HG02943 (cell line): ENCODE measurements at regions not wholly inside any gene's neighbourhood (a gene's known extent, or its start where the extent isn't known, plus 50 kb on each side); places are given as distances from the start of the nearest gene placed in this dataset.
"Not testable (repeated sequence)": the region's sequence is repeated elsewhere in the genome, so short reads cannot be mapped to it uniquely, and the experiment has no call there.

ENCODE experiments used
- ATAC-seq: cut with Tn5 transposase; IDR thresholded peaks from one replicate; pipeline ENCODE4 v1.9.1; 2021; ENCODE audit warnings: mild to moderate bottlenecking, low read depth, moderate library complexity; ENCODE audit not compliant: unreplicated experiment

DNA sequence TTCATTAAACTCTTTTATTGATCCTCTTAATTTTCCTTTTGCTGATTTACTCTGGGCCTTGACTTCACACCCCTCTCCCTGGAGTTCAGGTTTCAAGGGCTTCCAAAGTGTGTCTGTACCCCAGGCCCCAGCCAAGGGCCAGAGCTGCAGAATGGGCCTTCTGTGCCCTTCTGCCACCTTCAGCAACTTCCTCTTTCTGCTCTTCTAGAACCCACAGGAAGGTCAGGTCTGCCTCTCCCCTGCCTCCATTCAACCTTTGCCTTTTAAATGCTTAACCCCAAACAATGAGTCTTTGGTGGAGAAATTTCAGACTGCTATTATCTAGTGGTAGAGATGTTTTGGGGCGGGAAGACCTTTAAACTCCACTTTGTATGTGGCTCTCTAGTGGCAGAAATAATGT is 63.1 kb downstream of the TSN start:
- ATAC-seq, result no peak

- no peak for ATAC-seq
Observed at GRCh38 chr2:121819846-121820245, 64.4 kb downstream of the TSN start.

- no peak for ATAC-seq
Observed at GRCh38 chr2:121821476-121822158, 66.2 kb downstream of the TSN start.

- no peak for ATAC-seq
Observed at GRCh38 chr2:121824264-121824663, 68.8 kb downstream of the TSN start.

DNA sequence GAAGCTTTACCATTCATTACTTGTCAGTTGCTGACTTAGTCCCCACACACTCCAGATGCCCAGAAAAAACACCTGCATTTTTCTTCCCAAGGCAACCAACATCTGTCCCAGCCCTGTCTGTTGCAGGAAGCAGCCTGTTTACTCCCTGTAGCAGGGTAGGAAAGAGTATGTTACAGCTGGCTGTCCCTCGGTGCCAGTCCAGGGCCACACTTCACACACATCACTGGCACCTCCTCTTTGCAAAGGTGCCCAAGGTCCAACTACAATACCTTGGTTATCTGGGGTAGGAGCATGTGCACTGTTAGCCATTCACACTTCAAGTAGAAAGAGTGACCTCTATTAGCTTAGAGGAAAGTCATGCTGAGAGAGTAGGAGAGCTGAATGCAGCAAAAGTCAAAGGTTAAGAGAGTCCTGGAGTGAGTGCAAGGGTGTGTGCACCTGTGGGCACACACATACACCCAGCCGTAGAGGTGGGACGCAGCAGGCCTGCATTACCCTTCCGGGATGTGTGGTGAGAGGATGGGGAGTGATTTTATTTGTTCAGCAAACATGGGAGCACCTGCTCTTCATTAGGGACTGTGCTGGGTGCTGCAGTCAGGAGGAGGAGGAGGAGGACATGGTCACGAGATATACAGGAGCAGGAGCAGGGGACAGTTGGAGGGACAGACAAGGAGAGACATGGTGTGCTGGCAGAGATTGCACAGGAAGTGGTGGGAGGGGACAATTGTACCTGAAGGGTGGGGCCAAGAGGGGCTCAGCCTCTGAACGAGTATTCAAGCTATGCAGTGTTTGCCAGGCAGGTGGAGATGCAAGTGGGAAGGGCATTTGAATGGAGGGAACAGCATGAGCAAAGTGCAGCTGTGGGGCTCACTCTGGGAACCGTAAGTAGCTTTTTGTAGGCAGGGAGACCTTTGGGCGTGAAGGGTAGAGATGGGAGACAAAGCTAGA is 69.8 kb downstream of the TSN start:
- no peak for ATAC-seq

- no peak for ATAC-seq
Observed at GRCh38 chr2:121826036-121826435, 70.6 kb downstream of the TSN start.

GRCh38 chr2:121828281-121828731 is 72.9 kb downstream of the TSN start:
- no peak for ATAC-seq

GRCh38 chr2:121830809-121831208 is 75.4 kb downstream of the TSN start:
- ATAC-seq, result no peak

DNA sequence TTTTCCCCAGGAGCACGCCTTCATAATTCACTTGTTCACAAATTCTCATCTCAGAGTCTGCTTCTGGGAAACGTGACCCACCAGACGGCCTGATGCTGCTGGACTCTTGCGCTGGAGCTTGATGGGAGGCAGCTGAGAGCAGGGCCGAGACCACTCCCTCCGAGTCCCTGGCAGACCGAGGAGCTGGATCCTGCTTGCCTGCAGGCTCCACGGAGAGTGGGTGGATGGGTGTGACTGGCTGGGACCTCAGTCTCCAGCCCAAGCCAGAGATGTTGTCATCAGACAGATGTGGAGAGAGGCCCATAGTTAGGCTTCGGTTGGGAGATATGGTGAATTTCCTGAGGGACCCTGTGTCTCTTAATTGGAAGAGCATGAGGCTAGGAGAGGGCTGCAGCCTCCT is 76.4 kb downstream of the TSN start:
- no peak for ATAC-seq

DNA sequence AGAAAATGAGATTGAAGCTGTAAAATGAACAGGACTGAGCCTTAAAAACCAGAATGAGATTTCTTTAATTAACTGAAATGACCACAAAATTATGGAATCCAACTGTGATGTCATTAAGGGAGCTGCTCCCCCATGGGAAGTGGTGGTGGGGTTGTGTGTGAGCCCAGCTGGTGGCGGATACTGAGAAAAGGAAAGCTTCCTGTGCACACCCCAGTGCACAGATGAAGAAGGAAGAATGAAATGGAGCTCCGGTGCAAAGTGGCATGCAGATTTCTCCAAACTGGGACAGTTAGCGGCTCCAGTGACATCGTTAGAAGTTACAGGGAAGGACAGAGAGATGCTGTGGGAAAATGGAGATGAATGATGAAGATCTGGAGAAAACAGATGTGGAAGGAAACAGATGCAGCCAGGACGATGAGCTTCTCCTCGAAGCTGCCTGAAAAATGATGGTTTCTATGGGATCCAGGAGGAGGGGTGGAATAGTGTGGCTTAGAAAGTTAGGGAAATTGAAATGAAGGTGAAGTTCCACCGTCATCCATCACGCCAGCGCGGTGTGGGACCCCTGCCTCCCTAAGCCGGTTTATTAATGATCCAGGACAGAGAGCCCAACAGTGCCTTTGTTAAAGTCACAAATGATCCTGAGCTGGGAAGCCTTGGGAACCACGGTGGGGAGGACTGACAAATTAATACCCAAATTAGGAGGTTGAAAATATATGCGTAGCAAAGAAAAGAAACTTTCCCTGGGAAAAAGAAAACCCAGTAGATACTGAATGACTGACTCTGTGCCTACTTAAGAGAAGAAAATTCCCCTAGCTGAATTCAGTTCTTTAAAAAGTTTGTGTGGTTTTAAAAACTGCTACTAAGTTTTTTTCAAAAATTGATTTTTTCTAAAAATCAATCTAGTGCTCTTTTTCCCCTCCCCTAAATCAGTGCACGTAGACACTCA is 77.2 kb downstream of the TSN start:
- no peak for ATAC-seq

- no peak for ATAC-seq
Observed at GRCh38 chr2:121833358-121833723, 77.9 kb downstream of the TSN start.

DNA sequence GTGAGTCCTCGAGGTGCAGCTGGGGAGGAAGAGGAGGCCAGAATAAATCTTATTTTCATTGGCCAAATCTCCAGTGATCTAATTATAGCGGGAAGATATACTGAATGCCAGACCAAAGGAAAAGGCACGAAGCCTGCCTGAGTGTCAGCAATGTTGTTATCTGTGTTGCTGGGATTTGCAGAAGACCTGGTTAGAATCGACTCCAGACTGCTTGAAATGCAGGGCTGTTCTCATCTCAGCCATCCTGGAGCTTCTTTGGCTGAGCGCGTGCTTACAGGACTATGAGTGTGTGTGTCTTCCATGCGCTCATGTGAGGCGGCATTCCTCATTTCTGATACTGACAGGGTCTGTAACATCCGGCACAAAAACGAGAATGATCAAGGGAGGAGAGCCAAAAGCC is 81.2 kb downstream of the TSN start:
- no peak for ATAC-seq

GRCh38 chr2:121837591-121837990 is 82.1 kb downstream of the TSN start:
- ATAC-seq, result no peak

DNA sequence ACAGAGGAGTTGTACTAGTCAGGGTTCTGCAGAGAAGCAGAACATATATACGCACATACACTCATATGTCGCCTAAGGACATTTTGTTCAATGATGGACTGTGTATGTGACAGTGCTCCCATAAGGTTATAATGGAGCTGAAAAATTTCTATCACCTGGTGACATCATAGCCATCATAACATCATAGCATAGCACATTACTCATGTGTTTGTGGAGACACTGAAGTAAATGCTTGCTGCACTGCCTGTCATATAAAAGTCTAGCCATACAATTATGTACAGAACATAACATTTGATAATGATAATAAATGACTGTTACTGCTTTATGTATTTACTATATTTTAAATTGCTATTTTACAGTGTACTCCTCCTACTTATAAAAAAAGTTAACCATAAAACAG is 83.1 kb downstream of the TSN start:
- ATAC-seq, result no peak

DNA sequence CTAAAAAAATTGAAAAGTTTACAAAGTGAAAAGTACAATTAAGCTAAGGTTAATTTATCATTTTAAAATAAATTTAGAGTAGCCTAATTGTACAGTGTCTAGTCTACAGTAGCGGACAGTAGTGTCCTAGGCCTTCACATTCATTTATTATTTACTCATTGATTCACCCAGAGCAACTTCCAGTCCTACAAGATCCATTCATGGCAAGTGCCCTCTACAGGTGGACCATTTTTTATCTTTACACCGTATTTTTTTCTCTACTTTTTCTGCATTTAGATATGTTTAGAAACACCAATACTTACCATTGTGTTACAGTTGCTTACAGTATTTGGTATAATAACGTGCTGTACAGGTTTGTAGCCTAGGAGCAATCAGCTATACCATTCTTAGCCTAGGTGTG is 84.1 kb downstream of the TSN start:
- ATAC-seq, result no peak

DNA sequence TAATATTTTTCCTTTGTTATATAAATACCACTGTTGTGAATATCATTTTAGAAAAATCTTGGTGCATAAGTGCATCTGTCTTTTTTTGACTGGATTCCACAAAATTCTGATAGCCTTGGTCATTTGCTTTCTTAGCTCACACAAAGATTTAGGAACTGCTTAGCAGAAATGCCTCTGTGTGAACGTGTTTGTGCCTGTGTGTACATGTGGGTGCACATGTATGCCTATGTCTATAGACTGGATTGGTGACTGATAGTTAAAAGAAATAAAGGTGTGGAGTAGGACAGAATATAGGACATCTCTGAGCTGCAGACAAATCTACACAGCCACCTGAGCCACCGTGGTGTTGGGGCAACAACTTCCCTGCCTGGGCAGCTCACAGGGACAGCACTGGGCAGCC is 93.8 kb downstream of the TSN start:
- ATAC-seq, result no peak

DNA sequence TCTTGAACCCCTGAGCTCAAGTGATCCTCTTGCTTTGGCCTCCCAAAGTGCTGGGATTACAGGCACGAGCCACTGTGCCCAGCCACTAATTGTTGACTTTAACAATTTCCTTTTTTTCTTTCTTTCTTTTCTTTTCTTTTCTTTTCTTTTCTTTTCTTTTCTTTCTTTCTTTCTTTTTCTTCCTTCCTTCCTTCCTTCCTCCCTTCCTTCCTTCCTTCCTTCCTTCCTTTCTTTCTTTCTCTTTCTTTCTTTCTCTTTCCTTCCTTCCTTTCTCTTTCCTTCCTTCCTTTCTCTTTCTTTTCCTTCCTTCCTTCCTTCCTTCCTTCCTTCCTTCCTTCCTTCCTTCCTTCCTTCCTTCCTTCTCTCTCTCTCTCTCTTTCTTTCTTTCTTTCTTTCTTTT is 97.7 kb downstream of the TSN start:
- not testable (repeated sequence) for ATAC-seq

GRCh38 chr2:121855510-121855909 is 100.1 kb downstream of the TSN start:
- ATAC-seq, result no peak

DNA sequence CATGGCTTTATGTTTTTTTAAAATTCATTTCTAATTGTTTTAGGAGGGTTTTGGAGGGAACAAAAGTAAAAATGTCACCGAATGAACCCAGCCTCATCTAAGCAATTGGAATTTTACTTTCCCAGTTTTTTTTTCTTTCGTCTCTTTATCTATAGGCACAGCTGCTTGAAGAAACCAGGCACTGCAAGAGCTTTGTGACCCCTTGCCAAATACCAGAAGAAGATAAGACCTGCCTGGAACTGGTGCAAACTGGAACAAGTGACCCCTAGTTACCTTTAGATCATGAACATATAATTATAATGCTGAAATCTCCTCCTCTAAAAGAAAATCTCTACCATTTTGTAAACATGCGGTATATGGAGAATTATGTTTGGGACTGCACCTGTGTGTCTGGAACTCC is 100.9 kb downstream of the TSN start:
- ATAC-seq, result no peak

- no peak for ATAC-seq
Observed at GRCh38 chr2:121858369-121858768, 102.9 kb downstream of the TSN start.

DNA sequence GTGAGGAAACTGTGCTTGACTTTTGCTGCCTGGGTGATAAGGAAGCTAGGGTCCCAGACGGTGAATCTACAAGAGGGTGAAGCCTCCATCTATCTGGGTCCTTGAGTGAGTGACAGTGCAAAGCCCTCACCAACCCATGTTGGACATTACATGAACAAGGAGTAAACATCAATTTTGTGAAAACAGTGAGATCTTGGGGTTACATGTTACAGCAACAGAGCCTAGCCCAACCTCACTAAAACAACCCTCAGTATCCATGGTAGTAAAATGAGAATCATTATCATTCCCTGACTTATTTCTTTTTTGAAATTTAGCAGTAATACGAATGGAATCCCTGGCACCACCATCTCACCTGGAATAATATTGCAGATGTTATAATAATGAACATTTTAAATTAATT is 103.4 kb downstream of the TSN start:
- ATAC-seq, result no peak
